Gastroesophageal sphincter (tissue), 3 donors: ENCODE measurements at regions not wholly inside any gene's neighbourhood (a gene's known extent, or its start where the extent isn't known, plus 50 kb on each side); places are given as distances from the start of the nearest gene placed in this dataset.

Experiments
- CTCF ChIP-seq, 4 experiments: fragments of 200-600 bp in 2 of 4; fragments of 450-650 bp in 2 of 4; sonication (generic) in 1 of 4; IDR thresholded peaks; one replicate each; pipeline ENCODE4 v1.5.1; 2017 to 2019; ENCODE audit warnings: antibody characterized with exemption in 4 of 4, mild to moderate bottlenecking in 2 of 4, moderate library complexity in 2 of 4
- EP300 ChIP-seq: sonication (generic); formaldehyde crosslinking; IDR thresholded peaks from one replicate; pipeline ENCODE4 v1.6.1; 2017; ENCODE audit warnings: antibody characterized with exemption, mild to moderate bottlenecking

DNA sequence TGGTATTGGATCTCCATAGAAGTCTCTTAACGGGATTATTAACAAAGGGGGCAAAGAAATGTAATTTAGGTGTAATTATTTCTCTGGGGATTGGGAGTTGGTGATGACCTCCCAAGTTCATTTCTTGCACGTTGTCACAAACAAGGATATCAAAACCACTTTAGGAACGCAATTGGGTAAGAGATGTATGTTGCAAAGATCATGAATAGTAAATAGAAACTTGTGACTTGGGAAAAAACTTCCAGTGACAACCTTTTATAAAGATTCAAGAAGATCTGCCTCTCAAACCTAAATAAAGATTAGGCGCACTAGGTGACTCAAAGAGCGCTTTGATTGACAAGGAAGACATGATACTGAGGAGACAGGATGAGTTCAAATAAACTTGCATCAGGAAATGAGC lies 127.8 kb upstream of the TRIB2 start:
- no peak for TF ChIP-seq CTCF (IDR thresholded peaks at IDR 0.05)
- TF ChIP-seq EP300, result no peak
